ENCODE measurements at regions not wholly inside any gene's neighbourhood (a gene's known extent, or its start where the extent isn't known, plus 50 kb on each side); places are given as distances from the start of the nearest gene placed in this dataset.

GRCh38 chr2:47662552-47662951, 91.8 kb upstream of the KCNK12 start (continued):
- TF ChIP-seq POU5F1 (IDR thresholded peaks at IDR 0.05; ENCODE audit: low read depth, low read length) = peak; percentile 94
- peak in 1 of 2 experiments; percentile 80; a peak in 1 of 4 replicates for TF ChIP-seq HDAC2 (IDR thresholded peaks at IDR 0.05; ENCODE audit: borderline replicate concordance in 1 of 2, low read depth in 2 of 2, low read length in 2 of 2)
- no peak for TF ChIP-seq BACH1 (IDR thresholded peaks at IDR 0.05; ENCODE audit: low read length)
- TF ChIP-seq ASH2L (IDR thresholded peaks at IDR 0.05; ENCODE audit: low read length) = peak; percentile 64
- no peak for TF ChIP-seq CBX8 (IDR thresholded peaks at IDR 0.05; ENCODE audit: borderline replicate concordance, low read depth, low read length)
- peak; percentile 88 for TF ChIP-seq SP1 (IDR thresholded peaks at IDR 0.05; ENCODE audit: low read depth, low read length)

Data from H1 (cell line).